Ishikawa (cell line): ENCODE measurements at regions not wholly inside any gene's neighbourhood (a gene's known extent, or its start where the extent isn't known, plus 50 kb on each side); places are given as distances from the start of the nearest gene placed in this dataset.

Experiments used
- CEBPB ChIP-seq: IDR thresholded peaks from 2 replicates; pipeline ENCODE4 v1.6.1; 2012
- CREB1 ChIP-seq: IDR thresholded peaks from 2 replicates; pipeline ENCODE4 v1.6.1; 2012; ENCODE audit warnings: low read depth
- EGR1 ChIP-seq: IDR thresholded peaks from 2 replicates; pipeline ENCODE4 v1.6.1; 2012
- EP300 ChIP-seq: IDR thresholded peaks from 2 replicates; pipeline ENCODE4 v1.6.1; 2012; ENCODE audit warnings: borderline replicate concordance
- NFIC ChIP-seq: IDR thresholded peaks from 2 replicates; pipeline ENCODE4 v1.6.1; 2012
- RAD21 ChIP-seq: IDR thresholded peaks from 2 replicates; pipeline ENCODE4 v1.6.1; 2012; ENCODE audit warnings: low read depth
- TAF1 ChIP-seq: IDR thresholded peaks from 2 replicates; pipeline ENCODE4 v1.6.1; 2012; ENCODE audit warnings: low read depth, mild to moderate bottlenecking
- TCF12 ChIP-seq: IDR thresholded peaks from 2 replicates; pipeline ENCODE4 v1.6.1; 2012; ENCODE audit warnings: low read depth
- TEAD4 ChIP-seq: IDR thresholded peaks from 2 replicates; pipeline ENCODE4 v1.6.1; 2012
- USF1 ChIP-seq: IDR thresholded peaks from 2 replicates; pipeline ENCODE4 v1.6.1; 2012
- YY1 ChIP-seq: IDR thresholded peaks from 2 replicates; pipeline ENCODE4 v1.6.1; 2012; ENCODE audit warnings: low read depth
- ZBTB7A ChIP-seq: IDR thresholded peaks from 2 replicates; pipeline ENCODE4 v1.6.1; 2012; ENCODE audit warnings: low read depth
- TF ChIP-seq, protein P1 (sequence below): IDR thresholded peaks from 2 replicates; pipeline ENCODE4 v1.6.1; 2012
- TF ChIP-seq, protein P2 (sequence below): IDR thresholded peaks from 2 replicates; pipeline ENCODE4 v1.6.1; 2012; ENCODE audit warnings: low read depth, mild to moderate bottlenecking

DNA sequence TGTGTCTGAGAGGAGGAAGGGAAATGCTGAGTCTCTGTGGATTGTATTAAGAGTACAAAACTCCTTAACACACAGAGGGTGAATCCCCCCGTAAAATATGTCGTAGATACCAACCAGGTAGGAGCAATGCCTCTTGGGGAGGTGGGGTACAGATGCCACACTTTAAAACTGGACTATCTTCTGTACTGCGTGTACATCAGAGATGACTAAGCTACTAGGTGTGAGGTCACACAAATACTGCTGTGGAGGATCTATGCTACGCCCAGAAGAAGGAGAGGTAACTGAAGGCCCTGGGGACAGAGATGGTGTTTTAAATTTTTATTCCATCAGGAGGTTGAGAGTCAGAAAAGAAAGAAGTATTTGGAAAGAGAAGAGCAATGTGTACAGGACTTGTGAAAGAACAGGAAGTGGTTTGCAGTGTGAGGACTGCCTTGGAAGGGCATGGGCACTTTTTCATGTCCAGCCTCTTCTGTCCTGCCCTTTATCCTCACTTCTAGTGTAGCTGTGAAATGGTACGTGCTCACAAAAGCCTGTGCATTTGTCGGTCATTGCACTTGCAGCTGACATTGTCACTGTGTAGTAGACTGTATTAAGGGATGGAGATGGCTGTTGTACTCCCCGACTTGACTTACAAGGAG is 287.8 kb upstream of the CHRM3 start:
- TF ChIP-seq, protein P1, sequence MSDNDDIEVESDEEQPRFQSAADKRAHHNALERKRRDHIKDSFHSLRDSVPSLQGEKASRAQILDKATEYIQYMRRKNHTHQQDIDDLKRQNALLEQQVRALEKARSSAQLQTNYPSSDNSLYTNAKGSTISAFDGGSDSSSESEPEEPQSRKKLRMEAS: no peak
- TF ChIP-seq EP300 (no peak), TCF12 (no peak), EGR1 (no peak), CREB1 (no peak), TAF1 (no peak), RAD21 (no peak), CEBPB (no peak), YY1 (no peak), USF1 (no peak), NFIC (no peak), ZBTB7A (no peak), TEAD4 (no peak)
- TF ChIP-seq, protein P2, sequence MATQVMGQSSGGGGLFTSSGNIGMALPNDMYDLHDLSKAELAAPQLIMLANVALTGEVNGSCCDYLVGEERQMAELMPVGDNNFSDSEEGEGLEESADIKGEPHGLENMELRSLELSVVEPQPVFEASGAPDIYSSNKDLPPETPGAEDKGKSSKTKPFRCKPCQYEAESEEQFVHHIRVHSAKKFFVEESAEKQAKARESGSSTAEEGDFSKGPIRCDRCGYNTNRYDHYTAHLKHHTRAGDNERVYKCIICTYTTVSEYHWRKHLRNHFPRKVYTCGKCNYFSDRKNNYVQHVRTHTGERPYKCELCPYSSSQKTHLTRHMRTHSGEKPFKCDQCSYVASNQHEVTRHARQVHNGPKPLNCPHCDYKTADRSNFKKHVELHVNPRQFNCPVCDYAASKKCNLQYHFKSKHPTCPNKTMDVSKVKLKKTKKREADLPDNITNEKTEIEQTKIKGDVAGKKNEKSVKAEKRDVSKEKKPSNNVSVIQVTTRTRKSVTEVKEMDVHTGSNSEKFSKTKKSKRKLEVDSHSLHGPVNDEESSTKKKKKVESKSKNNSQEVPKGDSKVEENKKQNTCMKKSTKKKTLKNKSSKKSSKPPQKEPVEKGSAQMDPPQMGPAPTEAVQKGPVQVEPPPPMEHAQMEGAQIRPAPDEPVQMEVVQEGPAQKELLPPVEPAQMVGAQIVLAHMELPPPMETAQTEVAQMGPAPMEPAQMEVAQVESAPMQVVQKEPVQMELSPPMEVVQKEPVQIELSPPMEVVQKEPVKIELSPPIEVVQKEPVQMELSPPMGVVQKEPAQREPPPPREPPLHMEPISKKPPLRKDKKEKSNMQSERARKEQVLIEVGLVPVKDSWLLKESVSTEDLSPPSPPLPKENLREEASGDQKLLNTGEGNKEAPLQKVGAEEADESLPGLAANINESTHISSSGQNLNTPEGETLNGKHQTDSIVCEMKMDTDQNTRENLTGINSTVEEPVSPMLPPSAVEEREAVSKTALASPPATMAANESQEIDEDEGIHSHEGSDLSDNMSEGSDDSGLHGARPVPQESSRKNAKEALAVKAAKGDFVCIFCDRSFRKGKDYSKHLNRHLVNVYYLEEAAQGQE: no peak
